ENCODE measurements at regions not wholly inside any gene's neighbourhood (a gene's known extent, or its start where the extent isn't known, plus 50 kb on each side); places are given as distances from the start of the nearest gene placed in this dataset.
"Not testable (repeated sequence)": the region's sequence is repeated elsewhere in the genome, so short reads cannot be mapped to it uniquely, and the experiment has no call there.

GRCh38 chr16:60214311-60214710, 1480.2 kb upstream of the GOT2 start:
- Mint-ChIP-seq H3K27me3 (ENCODE audit: low read depth) (no peaks in the 10 kb centered on the region), H3K27ac (no peak overlapping the region), H3K9me3 (ENCODE audit: insufficient read depth) (peaks cover 9% of the 10 kb centered on the region), H3K4me3 (no peak overlapping the region), H3K4me1 (ENCODE audit: low read depth) (no peaks in the 10 kb centered on the region), H3K36me3 (ENCODE audit: low read depth) (no peaks in the 10 kb centered on the region)
- ChIA-PET POLR2A (no interaction called here), CTCF (no interaction called here)
- DNase-seq (no peak), ATAC-seq (no peak)

DNA sequence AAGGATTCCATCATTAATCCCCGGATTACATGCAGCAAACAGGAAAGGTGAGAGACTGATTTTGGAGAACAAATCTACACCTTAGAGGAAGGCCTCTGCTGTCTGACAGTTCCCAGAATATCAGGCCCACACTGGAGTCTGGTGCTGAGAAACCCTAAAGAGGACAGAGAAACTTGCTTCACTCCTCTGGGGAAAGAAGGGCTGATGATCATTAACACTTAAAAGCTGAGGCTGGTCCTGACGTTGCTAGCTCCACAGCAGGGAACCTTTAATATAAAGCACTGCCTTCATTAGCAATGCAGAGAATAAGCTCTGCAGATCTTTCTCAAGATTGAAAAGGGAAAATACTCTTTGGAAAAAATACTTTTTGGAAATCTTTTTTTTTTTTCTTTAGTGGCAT, 1472.4 kb upstream of the GOT2 start:
- CTCF ChIA-PET, result no interaction called here
- Mint-ChIP-seq H3K36me3 (ENCODE audit: low read depth) (no peaks in the 10 kb centered on the region), H3K27ac (no peak overlapping the region), H3K9me3 (ENCODE audit: insufficient read depth) (peaks cover 2% of the 10 kb centered on the region), H3K4me1 (ENCODE audit: low read depth) (no peaks in the 10 kb centered on the region), H3K27me3 (ENCODE audit: low read depth) (no peaks in the 10 kb centered on the region), H3K4me3 (no peak overlapping the region)
- DNase-seq (no peak), ATAC-seq (no peak)
- POLR2A ChIA-PET, result no interaction called here

DNA sequence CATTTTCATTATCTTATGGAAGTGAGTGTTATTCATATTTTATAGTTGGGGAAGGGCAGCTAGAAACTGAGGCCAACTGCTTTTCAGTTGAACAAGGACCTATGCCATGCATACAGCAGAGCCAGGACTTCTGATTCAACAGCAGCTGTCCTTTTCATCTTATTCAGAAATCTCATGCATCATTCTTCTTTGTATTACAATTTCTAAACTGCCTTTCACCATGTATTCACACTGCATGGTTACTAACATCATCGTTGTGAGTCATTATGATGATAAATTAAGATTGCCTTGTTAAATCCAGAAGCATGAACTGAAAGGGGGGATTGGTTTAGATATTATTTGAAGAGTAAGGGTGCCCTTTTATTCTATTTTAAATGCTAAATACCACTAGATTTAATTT, 1470.1 kb upstream of the GOT2 start:
- no peaks in the 10 kb centered on the region for H3K9me3 Mint-ChIP-seq (ENCODE audit: insufficient read depth)
- CTCF ChIA-PET, result no interaction called here
- DNase-seq (no peak), ATAC-seq (no peak)
- H3K4me1 Mint-ChIP-seq (ENCODE audit: low read depth), result no peaks in the 10 kb centered on the region
- no peaks in the 10 kb centered on the region for H3K36me3 Mint-ChIP-seq (ENCODE audit: low read depth)
- H3K27me3 Mint-ChIP-seq (ENCODE audit: low read depth), result no peaks in the 10 kb centered on the region
- POLR2A ChIA-PET, result no interaction called here
- H3K4me3 Mint-ChIP-seq, result no peak overlapping the region
- no peak overlapping the region for H3K27ac Mint-ChIP-seq

GRCh38 chr16:60203525-60204124, 1469.5 kb upstream of the GOT2 start:
- DNase-seq (no peak), ATAC-seq (no peak)
- CTCF ChIA-PET, result no interaction called here
- no peak overlapping the region for H3K27ac Mint-ChIP-seq
- H3K4me3 Mint-ChIP-seq, result no peak overlapping the region
- POLR2A ChIA-PET, result no interaction called here
- no peaks in the 10 kb centered on the region for H3K36me3 Mint-ChIP-seq (ENCODE audit: low read depth)
- H3K9me3 Mint-ChIP-seq (ENCODE audit: insufficient read depth), result peaks cover 3% of the 10 kb centered on the region
- no peaks in the 10 kb centered on the region for H3K4me1 Mint-ChIP-seq (ENCODE audit: low read depth)
- no peaks in the 10 kb centered on the region for H3K27me3 Mint-ChIP-seq (ENCODE audit: low read depth)

DNA sequence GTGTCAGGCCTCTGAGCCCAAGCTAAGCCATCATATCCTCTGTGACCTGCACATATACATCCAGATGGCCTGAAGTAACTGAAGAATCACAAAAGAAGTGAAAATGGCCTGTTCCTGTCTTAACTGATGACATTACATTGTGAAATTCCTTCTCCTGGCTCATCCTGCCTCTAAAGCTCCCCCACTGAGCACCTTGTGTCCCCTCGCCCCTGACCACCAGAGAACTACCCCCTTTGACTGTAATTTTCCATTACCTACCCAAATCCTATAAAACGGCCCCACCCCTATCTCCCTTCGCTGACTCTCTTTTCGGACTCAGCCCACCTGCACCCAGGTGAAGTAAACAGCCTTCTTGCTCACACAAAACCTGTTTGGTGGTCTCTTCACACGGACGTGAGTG, 1466.6 kb upstream of the GOT2 start:
- H3K4me1 Mint-ChIP-seq (ENCODE audit: low read depth); ATAC-seq; H3K4me3 Mint-ChIP-seq; H3K36me3 Mint-ChIP-seq (ENCODE audit: low read depth); POLR2A ChIA-PET; CTCF ChIA-PET; DNase-seq; H3K9me3 Mint-ChIP-seq (ENCODE audit: insufficient read depth); H3K27me3 Mint-ChIP-seq (ENCODE audit: low read depth); H3K27ac Mint-ChIP-seq: not testable (repeated sequence)

DNA sequence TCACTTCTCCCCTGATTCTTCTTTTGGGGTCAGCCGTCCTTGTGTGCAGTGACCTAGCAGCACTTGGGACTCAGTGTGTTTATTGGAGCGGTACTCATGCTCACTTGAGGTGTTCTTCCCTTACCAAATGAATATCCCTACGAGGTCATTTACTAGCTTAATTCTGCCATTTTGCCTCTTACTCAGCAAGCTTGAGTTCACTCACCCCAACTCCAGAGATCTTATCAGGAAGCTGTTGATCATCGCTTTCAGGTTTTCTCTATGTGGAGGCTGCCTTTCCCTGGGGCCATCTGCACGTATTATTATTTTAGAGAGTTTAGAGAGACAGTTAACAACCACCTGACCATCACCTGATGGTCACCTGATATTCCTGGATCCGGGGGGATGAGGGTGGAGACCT, 1466.0 kb upstream of the GOT2 start:
- POLR2A ChIA-PET, result no interaction called here
- Mint-ChIP-seq H3K9me3 (ENCODE audit: insufficient read depth) (peaks cover 8% of the 10 kb centered on the region), H3K4me1 (ENCODE audit: low read depth) (no peaks in the 10 kb centered on the region), H3K27ac (no peak overlapping the region), H3K36me3 (ENCODE audit: low read depth) (no peaks in the 10 kb centered on the region), H3K4me3 (no peak overlapping the region), H3K27me3 (ENCODE audit: low read depth) (no peaks in the 10 kb centered on the region)
- ATAC-seq (no peak), DNase-seq (no peak)
- CTCF ChIA-PET, result no interaction called here

DNA sequence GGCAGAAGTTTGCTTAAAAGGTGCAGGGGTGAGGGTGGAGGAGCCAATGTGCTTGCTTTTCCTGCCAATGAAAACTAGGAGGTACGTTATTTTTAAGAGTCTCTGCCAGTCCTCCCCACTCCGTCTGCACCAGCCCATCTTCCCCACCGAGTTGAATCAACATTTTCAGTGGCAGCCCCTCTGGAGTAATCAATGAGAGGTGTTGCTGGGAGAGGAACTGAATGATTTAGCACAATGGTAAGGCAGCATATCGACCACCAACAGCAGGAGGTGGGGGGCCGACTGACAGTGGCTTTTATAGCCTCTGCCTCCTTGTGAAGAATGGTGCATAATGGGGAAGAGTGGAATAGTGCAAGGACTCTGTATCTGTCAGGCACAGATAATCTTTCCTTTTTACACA, 1465.0 kb upstream of the GOT2 start:
- POLR2A ChIA-PET, result no interaction called here
- Mint-ChIP-seq H3K27ac (no peak overlapping the region), H3K4me1 (ENCODE audit: low read depth) (no peaks in the 10 kb centered on the region), H3K27me3 (ENCODE audit: low read depth) (no peaks in the 10 kb centered on the region), H3K4me3 (no peak overlapping the region), H3K36me3 (ENCODE audit: low read depth) (no peaks in the 10 kb centered on the region), H3K9me3 (ENCODE audit: insufficient read depth) (peaks cover 10% of the 10 kb centered on the region)
- CTCF ChIA-PET, result no interaction called here
- DNase-seq (no peak), ATAC-seq (no peak)

DNA sequence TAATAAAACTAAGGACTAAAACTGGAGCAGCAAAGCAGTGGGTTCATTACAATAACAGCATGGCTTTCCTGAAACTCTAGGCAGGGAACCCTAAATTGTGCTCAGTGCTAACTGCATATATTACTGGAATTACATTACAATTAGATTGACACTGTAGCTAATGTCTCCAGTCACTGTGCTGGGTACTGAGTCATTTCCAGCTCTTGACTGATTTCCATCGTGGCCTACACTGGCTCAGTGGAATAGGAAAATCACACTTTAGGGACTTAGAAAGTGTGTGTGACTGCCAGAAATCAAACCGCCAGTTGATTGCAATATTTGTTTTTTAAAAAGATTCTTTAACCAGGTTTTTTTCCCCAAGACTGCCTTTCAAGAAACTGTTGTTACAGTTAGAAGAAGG, 1447.4 kb upstream of the GOT2 start:
- no peak overlapping the region for H3K27ac Mint-ChIP-seq
- no peaks in the 10 kb centered on the region for H3K36me3 Mint-ChIP-seq (ENCODE audit: low read depth)
- ChIA-PET CTCF (no interaction called here), POLR2A (no interaction called here)
- DNase-seq (no peak), ATAC-seq (no peak)
- H3K4me1 Mint-ChIP-seq (ENCODE audit: low read depth), result no peaks in the 10 kb centered on the region
- H3K4me3 Mint-ChIP-seq, result no peak overlapping the region
- peaks cover 6% of the 10 kb centered on the region for H3K9me3 Mint-ChIP-seq (ENCODE audit: insufficient read depth)
- no peaks in the 10 kb centered on the region for H3K27me3 Mint-ChIP-seq (ENCODE audit: low read depth)

GRCh38 chr16:60180609-60181008, 1446.5 kb upstream of the GOT2 start:
- ATAC-seq, result no peak
- no peaks in the 10 kb centered on the region for H3K27me3 Mint-ChIP-seq (ENCODE audit: low read depth)
- CTCF ChIA-PET, result no interaction called here
- no peak overlapping the region for H3K4me3 Mint-ChIP-seq
- POLR2A ChIA-PET, result no interaction called here
- DNase-seq, result no peak
- no peaks in the 10 kb centered on the region for H3K4me1 Mint-ChIP-seq (ENCODE audit: low read depth)
- H3K9me3 Mint-ChIP-seq (ENCODE audit: insufficient read depth), result peaks cover 6% of the 10 kb centered on the region
- H3K36me3 Mint-ChIP-seq (ENCODE audit: low read depth), result no peaks in the 10 kb centered on the region
- H3K27ac Mint-ChIP-seq, result no peak overlapping the region

GRCh38 chr16:60170196-60170595, 1436.1 kb upstream of the GOT2 start:
- Mint-ChIP-seq H3K9me3 (ENCODE audit: insufficient read depth) (peaks cover under 1% of the 10 kb centered on the region), H3K4me3 (no peak overlapping the region), H3K36me3 (ENCODE audit: low read depth) (no peaks in the 10 kb centered on the region), H3K27ac (no peak overlapping the region), H3K4me1 (ENCODE audit: low read depth) (no peaks in the 10 kb centered on the region), H3K27me3 (ENCODE audit: low read depth) (no peaks in the 10 kb centered on the region)
- POLR2A ChIA-PET, result no interaction called here
- CTCF ChIA-PET, result no interaction called here
- ATAC-seq (no peak), DNase-seq (no peak)

- POLR2A ChIA-PET, result no interaction called here
- Mint-ChIP-seq H3K9me3 (ENCODE audit: insufficient read depth) (peaks cover 4% of the 10 kb centered on the region), H3K36me3 (ENCODE audit: low read depth) (no peaks in the 10 kb centered on the region), H3K27ac (no peak overlapping the region), H3K27me3 (ENCODE audit: low read depth) (no peaks in the 10 kb centered on the region), H3K4me3 (no peak overlapping the region), H3K4me1 (ENCODE audit: low read depth) (no peaks in the 10 kb centered on the region)
- DNase-seq, result no peak
- CTCF ChIA-PET, result no interaction called here
- ATAC-seq, result no peak
These were observed 1432.0 kb upstream of the GOT2 start for GRCh38 chr16:60166111-60166510.

- Mint-ChIP-seq H3K27ac (no peak overlapping the region), H3K4me3 (no peak overlapping the region), H3K36me3 (ENCODE audit: low read depth) (no peaks in the 10 kb centered on the region), H3K9me3 (ENCODE audit: insufficient read depth) (peaks cover 6% of the 10 kb centered on the region), H3K4me1 (ENCODE audit: low read depth) (no peaks in the 10 kb centered on the region), H3K27me3 (ENCODE audit: low read depth) (no peaks in the 10 kb centered on the region)
- ATAC-seq (no peak), DNase-seq (no peak)
- POLR2A ChIA-PET, result no interaction called here
- CTCF ChIA-PET, result no interaction called here
These were observed 1417.9 kb upstream of the GOT2 start for GRCh38 chr16:60151987-60152386.

DNA sequence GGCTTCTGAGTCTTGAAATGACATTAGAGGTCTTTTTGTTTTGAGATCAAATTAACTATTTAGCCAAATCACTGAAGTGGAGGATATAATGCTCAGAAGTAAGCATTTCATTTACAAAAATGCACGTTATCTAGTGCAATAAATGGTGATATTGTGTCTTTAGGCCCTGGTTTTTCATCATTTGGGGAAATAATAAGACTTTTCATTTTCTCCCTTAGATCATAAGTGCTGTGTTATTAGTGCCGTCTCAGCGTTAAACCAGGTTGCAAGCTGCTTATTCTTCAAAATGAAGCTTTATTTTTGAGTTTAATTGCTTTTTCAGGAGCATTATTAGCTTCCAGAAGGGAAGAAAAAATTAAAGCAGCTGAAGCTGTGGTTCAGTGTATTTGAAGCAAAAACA, 1416.8 kb upstream of the GOT2 start:
- H3K9me3 Mint-ChIP-seq (ENCODE audit: insufficient read depth), result peaks cover 6% of the 10 kb centered on the region
- CTCF ChIA-PET, result no interaction called here
- H3K4me1 Mint-ChIP-seq (ENCODE audit: low read depth), result no peaks in the 10 kb centered on the region
- DNase-seq, result no peak
- H3K27ac Mint-ChIP-seq, result no peak overlapping the region
- POLR2A ChIA-PET, result no interaction called here
- ATAC-seq, result no peak
- H3K27me3 Mint-ChIP-seq (ENCODE audit: low read depth), result no peaks in the 10 kb centered on the region
- no peaks in the 10 kb centered on the region for H3K36me3 Mint-ChIP-seq (ENCODE audit: low read depth)
- H3K4me3 Mint-ChIP-seq, result no peak overlapping the region
